Body of pancreas (tissue), 4 donors: ENCODE measurements at regions not wholly inside any gene's neighbourhood (a gene's known extent, or its start where the extent isn't known, plus 50 kb on each side); places are given as distances from the start of the nearest gene placed in this dataset.

Experiments used
- ATAC-seq: fragments of 150-250 bp; one replicate; pipeline ENCODE4 v1.9.1; 2016
- DNase-seq, 4 donors: peaks; one replicate each; pipeline ENCODE4 v3.0.0-alpha.2; 2019
- H3K27ac ChIP-seq, 4 donors: fragments of 200-600 bp; sonication (generic); 1 replicate in 3 of 4; 2 replicates in 1 of 4; pipeline versions ENCODE4 v1.5.1 to v1.6.1; 2016 to 2019; ENCODE audit warnings: mild to moderate bottlenecking in 1 of 4, mixed read lengths in 1 of 4, moderate library complexity in 1 of 4
- H3K27me3 ChIP-seq, 2 donors: fragments of 200-600 bp; sonication (generic); one replicate each; pipeline ENCODE4 v1.6.0; 2016; ENCODE audit warnings: mild to moderate bottlenecking in 1 of 2
- H3K36me3 ChIP-seq, 2 donors: fragments of 200-600 bp; sonication (generic); replicated peaks in 1 of 2; 2 replicates each; pipeline ENCODE4 v1.5.1; 2016; ENCODE audit warnings: low read depth in 2 of 2; ENCODE audit not compliant: insufficient read depth in 1 of 2
- H3K4me1 ChIP-seq: fragments of 200-600 bp; sonication (generic); one replicate; pipeline ENCODE4 v1.6.0; 2016
- H3K4me3 ChIP-seq, 2 donors: fragments of 200-600 bp; sonication (generic); 1 replicate in 1 of 2; 2 replicates in 1 of 2; pipeline ENCODE4 v1.5.1; 2016 to 2019
- H3K9me3 ChIP-seq, 3 donors: fragments of 200-600 bp; sonication (generic); 1 replicate in 2 of 3; 2 replicates in 1 of 3; pipeline ENCODE4 v1.5.1; 2016
- CTCF ChIP-seq, 7 experiments: fragments of 450-650 bp in 4 of 7; fragments of 200-600 bp in 3 of 7; sonication (generic) in 3 of 7; IDR thresholded peaks; one replicate each; pipeline ENCODE4 v1.5.1; 2016 to 2019; ENCODE audit warnings: antibody characterized with exemption in 7 of 7
- POLR2A ChIP-seq, 3 donors: fragments of 450-650 bp; IDR thresholded peaks; one replicate each; pipeline ENCODE4 v1.6.1; 2016; ENCODE audit warnings: antibody characterized with exemption in 3 of 3, mild to moderate bottlenecking in 2 of 3
- WGBS, 2 donors: methylation state at CpG; one replicate each; pipeline ENCODE4 v1.1.5; 2017; 5-methylcytosine and 5-hydroxymethylcytosine counted together
- intact Hi-C: fragments of 100-400 bp; cut with DNase I; formaldehyde crosslinking; loops from one replicate; pipeline ENCODE4 v1.15.1; 2023

GRCh38 chr3:178291574-178292370 lies 244.5 kb upstream of the KCNMB2 start:
- no peaks in the 10 kb centered on the region for H3K27me3 ChIP-seq

DNA sequence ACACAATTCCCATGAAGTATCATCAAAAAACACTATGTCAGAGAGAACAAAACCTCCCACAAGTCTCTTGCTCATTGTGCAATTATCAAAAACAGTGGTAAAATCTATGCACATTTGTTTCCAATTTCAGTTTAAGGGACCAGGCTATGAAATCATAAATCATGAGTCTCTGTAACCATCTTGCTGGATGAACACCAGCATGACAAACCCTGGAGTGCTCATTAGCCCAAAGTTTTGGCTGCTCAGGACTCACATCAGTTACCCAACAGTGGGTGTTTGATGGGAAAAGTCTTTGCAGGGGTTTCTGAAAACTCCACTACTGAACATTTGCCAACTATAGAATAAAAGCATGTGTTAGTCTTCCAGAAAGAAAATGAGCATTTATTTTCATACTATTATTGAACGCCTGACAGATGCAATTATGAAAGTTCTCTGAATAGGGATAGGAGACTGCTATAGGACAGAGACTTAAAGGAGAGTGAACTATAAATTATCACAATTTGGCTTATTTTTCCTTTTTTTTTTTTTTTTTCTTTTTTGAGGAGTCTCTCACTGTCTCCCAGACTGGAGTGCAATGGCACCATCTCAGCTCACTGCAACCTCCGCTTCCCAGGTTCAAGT lies 240.8 kb upstream of the KCNMB2 start:
- H3K27ac ChIP-seq: no peak overlapping the region
- no peaks in the 10 kb centered on the region for H3K9me3 ChIP-seq
- intact Hi-C loops: no loop called here
- 91 to 93% methylated on average over 2 of the region's 2 CpGs for WGBS, 2 donors
- H3K36me3 ChIP-seq: no peaks in the 10 kb centered on the region
- H3K4me3 ChIP-seq: no peak overlapping the region
- TF ChIP-seq CTCF (IDR thresholded peaks at IDR 0.05) (no peak), POLR2A (IDR thresholded peaks at IDR 0.05) (no peak)
- no peaks in the 10 kb centered on the region for H3K27me3 ChIP-seq
- H3K4me1 ChIP-seq: no peaks in the 10 kb centered on the region
- DNase-seq: no peak
- ATAC-seq: no peak

More at GRCh38 chr3:178291574-178292370, 244.5 kb upstream of the KCNMB2 start:
- H3K9me3 ChIP-seq: no peaks in the 10 kb centered on the region
- intact Hi-C loops: no loop called here
- no peak overlapping the region for H3K4me3 ChIP-seq
- DNase-seq (no peak), ATAC-seq (no peak)
- no peak overlapping the region for H3K27ac ChIP-seq
- no peaks in the 10 kb centered on the region for H3K4me1 ChIP-seq
- H3K36me3 ChIP-seq: no peaks in the 10 kb centered on the region
- 71 to 76% methylated on average over 7 of the region's 7 CpGs for WGBS, 2 donors
- TF ChIP-seq POLR2A (IDR thresholded peaks at IDR 0.05): no peak
- TF ChIP-seq CTCF (IDR thresholded peaks at IDR 0.05): no peak

DNA sequence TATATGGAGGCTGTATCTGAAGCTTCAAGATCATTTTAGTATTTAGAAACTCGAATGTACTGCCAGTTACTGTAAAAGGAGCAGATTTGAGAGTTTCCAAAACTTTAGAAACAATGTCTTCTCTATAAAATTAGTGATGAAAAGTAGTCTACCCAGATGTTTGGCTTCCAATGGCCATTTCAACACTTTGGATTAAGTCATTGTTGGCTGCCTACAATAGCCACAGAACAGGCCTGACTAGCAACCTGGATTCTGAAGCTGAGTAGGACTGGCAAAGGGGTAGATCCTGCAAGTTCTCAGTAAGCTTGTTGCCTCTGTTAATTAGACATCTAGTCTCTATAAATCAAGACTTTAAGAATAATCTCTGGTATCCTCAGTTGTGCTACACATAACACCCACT lies 239.0 kb upstream of the KCNMB2 start:
- Histone ChIP-seq H3K9me3 (no peaks in the 10 kb centered on the region), H3K27ac (no peak overlapping the region), H3K4me3 (no peak overlapping the region), H3K4me1 (no peaks in the 10 kb centered on the region), H3K36me3 (no peaks in the 10 kb centered on the region), H3K27me3 (no peaks in the 10 kb centered on the region)
- DNase-seq (no peak), ATAC-seq (no peak)
- no peak for TF ChIP-seq POLR2A (IDR thresholded peaks at IDR 0.05)
- no peak for TF ChIP-seq CTCF (IDR thresholded peaks at IDR 0.05)
- intact Hi-C loops: no loop called here
- 48 to 54% methylated on average over 1 of the region's 1 CpG for WGBS, 2 donors

GRCh38 chr3:178297740-178298139 lies 238.5 kb upstream of the KCNMB2 start:
- Histone ChIP-seq H3K36me3 (no peaks in the 10 kb centered on the region), H3K27me3 (no peaks in the 10 kb centered on the region), H3K4me1 (no peaks in the 10 kb centered on the region), H3K27ac (no peak overlapping the region), H3K9me3 (no peaks in the 10 kb centered on the region), H3K4me3 (no peak overlapping the region)
- intact Hi-C loops: no loop called here
- 82% methylated on average over 8 of the region's 8 CpGs for WGBS, 2 donors
- TF ChIP-seq POLR2A (IDR thresholded peaks at IDR 0.05) (no peak), CTCF (IDR thresholded peaks at IDR 0.05) (no peak)
- DNase-seq: no peak
- ATAC-seq: no peak
